ENCODE measurements at regions not wholly inside any gene's neighbourhood (a gene's known extent, or its start where the extent isn't known, plus 50 kb on each side); places are given as distances from the start of the nearest gene placed in this dataset.
"Not testable (repeated sequence)": the region's sequence is repeated elsewhere in the genome, so short reads cannot be mapped to it uniquely, and the experiment has no call there.

GRCh38 chr16:52696126-52696525, 149.2 kb upstream of the TOX3 start:
- POLR2A ChIA-PET (ENCODE audit: partially characterized antibody): no interaction called here

DNA sequence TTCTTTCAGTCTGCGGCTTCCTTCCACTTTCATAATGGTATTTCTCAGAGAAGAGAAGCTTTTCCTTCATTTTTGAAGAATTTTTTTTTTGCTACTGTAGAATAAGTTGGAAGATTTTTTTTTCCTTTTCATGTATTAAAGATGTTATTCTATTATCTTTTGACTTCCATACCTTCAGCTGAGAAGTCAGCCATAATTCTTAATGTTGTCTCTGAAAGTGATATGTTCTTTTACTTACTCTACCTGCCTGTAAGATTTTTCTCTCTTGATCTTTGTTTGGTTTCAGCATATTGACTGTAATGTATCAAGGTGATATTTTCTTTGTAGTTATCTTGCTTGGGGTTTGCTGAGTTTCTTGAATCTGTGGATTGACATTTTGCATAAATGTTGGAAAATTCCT, 143.5 kb upstream of the TOX3 start:
- peaks cover 0 to 31% (median 22%) of the 10 kb centered on the region in 8 donors for H3K9me3 Mint-ChIP-seq

More at GRCh38 chr16:52696126-52696525, 149.2 kb upstream of the TOX3 start:
- no peaks in the 10 kb centered on the region for H3K36me3 ChIP-seq (ENCODE audit: insufficient read depth, low read length)
- H3K4me3 ChIP-seq (ENCODE audit: low read length in 2 of 2): no peak overlapping the region
- CTCF ChIA-PET (ENCODE audit: partially characterized antibody): interaction anchor here (1.0 kb wide), 1 partner anchor 8 kb away, joined by 5 read pairs; no protein-coding TSS in a partner anchor
- no peak overlapping the region for H3K27ac ChIP-seq (ENCODE audit: low read depth, low read length)
- H3K9me3 ChIP-seq (ENCODE audit: control insufficient read depth in 1 of 2, low read length in 2 of 2): no peaks in the 10 kb centered on the region
- Mint-ChIP-seq H3K36me3 (no peaks in the 10 kb centered on the region), H3K27me3 (peaks cover 0 to 1% of the 10 kb centered on the region in 2 donors), H3K9me3 (peaks cover 0 to 23% (median 18%) of the 10 kb centered on the region in 8 donors), H3K4me3 (no peak overlapping the region), H3K27ac (no peak overlapping the region), H3K4me1 (no peaks in the 10 kb centered on the region)
- no peaks in the 10 kb centered on the region for H3K27me3 ChIP-seq (ENCODE audit: insufficient read depth, low read length)
- DNase-seq: no peak
- intact Hi-C loops (cut with micrococcal nuclease): no loop called here
- no peaks in the 10 kb centered on the region for H3K4me1 ChIP-seq (ENCODE audit: insufficient read depth, low read length)

DNA sequence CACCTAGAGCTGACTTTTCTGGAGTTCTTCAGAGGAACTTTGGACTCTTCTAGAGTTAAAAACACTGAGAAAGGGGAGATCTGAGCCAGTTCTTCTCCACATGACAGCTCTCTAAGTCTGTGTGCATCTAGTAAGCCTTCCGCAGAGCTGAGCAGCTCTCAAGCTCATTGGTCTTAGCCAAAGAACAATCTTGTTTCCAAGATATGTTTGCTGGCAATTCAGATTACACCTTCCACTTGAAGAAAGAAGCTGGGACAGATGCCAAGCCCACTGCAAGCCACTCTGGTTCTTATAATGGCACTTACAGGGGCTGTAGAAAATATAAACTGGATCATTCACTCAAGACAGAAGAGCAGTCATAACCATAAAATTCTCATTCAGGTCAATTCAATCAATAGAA, 134.1 kb upstream of the TOX3 start:
- POLR2A ChIA-PET (ENCODE audit: partially characterized antibody): no interaction called here
- no peak overlapping the region for H3K27ac ChIP-seq (ENCODE audit: low read depth, low read length)
- H3K36me3 ChIP-seq (ENCODE audit: insufficient read depth, low read length): no peaks in the 10 kb centered on the region
- DNase-seq: no peak
- intact Hi-C loops (cut with micrococcal nuclease): no loop called here
- H3K27me3 ChIP-seq (ENCODE audit: insufficient read depth, low read length): no peaks in the 10 kb centered on the region
- Mint-ChIP-seq H3K27ac (no peak overlapping the region), H3K36me3 (no peaks in the 10 kb centered on the region), H3K4me3 (no peak overlapping the region), H3K4me1 (no peaks in the 10 kb centered on the region), H3K9me3 (peaks cover 0 to 17% (median 4%) of the 10 kb centered on the region in 8 donors), H3K27me3 (no peaks in the 10 kb centered on the region)
- H3K4me3 ChIP-seq (ENCODE audit: low read length in 2 of 2): no peak overlapping the region
- no peaks in the 10 kb centered on the region for H3K9me3 ChIP-seq (ENCODE audit: control insufficient read depth in 1 of 2, low read length in 2 of 2)
- H3K4me1 ChIP-seq (ENCODE audit: insufficient read depth, low read length): no peaks in the 10 kb centered on the region
- CTCF ChIA-PET (ENCODE audit: partially characterized antibody): interaction anchor here (1.0 kb wide), 1 partner anchor 29 kb away, joined by 3 read pairs; no protein-coding TSS in a partner anchor

More for the DNA sequence above, 143.5 kb upstream of the TOX3 start:
- no peak for DNase-seq
- Histone ChIP-seq H3K9me3 (ENCODE audit: control insufficient read depth in 1 of 2, low read length in 2 of 2) (no peaks in the 10 kb centered on the region), H3K4me1 (ENCODE audit: insufficient read depth, low read length) (no peaks in the 10 kb centered on the region), H3K27me3 (ENCODE audit: insufficient read depth, low read length) (no peaks in the 10 kb centered on the region), H3K4me3 (ENCODE audit: low read length in 2 of 2) (no peak overlapping the region), H3K36me3 (ENCODE audit: insufficient read depth, low read length) (no peaks in the 10 kb centered on the region), H3K27ac (ENCODE audit: low read depth, low read length) (no peak overlapping the region)
- Mint-ChIP-seq H3K27me3 (no peaks in the 10 kb centered on the region), H3K4me1 (no peaks in the 10 kb centered on the region), H3K27ac (no peak overlapping the region), H3K36me3 (no peaks in the 10 kb centered on the region), H3K4me3 (no peak overlapping the region)
- CTCF ChIA-PET (ENCODE audit: partially characterized antibody): no interaction called here
- intact Hi-C loops (cut with micrococcal nuclease): no loop called here
- POLR2A ChIA-PET (ENCODE audit: partially characterized antibody): no interaction called here

- Mint-ChIP-seq H3K27ac (no peak overlapping the region), H3K4me3 (no peak overlapping the region)
- intact Hi-C loops (cut with micrococcal nuclease): no loop called here
Measured at GRCh38 chr16:52677501-52677900, 130.6 kb upstream of the TOX3 start.

GRCh38 chr16:52676959-52677358, 130.0 kb upstream of the TOX3 start:
- no peaks in the 10 kb centered on the region for H3K9me3 ChIP-seq (ENCODE audit: control insufficient read depth in 1 of 2, low read length in 2 of 2)
- no peak overlapping the region for H3K4me3 ChIP-seq (ENCODE audit: low read length in 2 of 2)
- H3K27me3 Mint-ChIP-seq: no peaks in the 10 kb centered on the region
- ChIA-PET CTCF (ENCODE audit: partially characterized antibody) (no interaction called here), POLR2A (ENCODE audit: partially characterized antibody) (no interaction called here)
- H3K27ac Mint-ChIP-seq: no peak overlapping the region
- no peak for DNase-seq
- intact Hi-C loops (cut with micrococcal nuclease): no loop called here
- no peak overlapping the region for H3K4me3 Mint-ChIP-seq
- no peaks in the 10 kb centered on the region for H3K4me1 ChIP-seq (ENCODE audit: insufficient read depth, low read length)
- no peaks in the 10 kb centered on the region for H3K4me1 Mint-ChIP-seq
- H3K9me3 Mint-ChIP-seq: peaks cover 0 to 10% (median 5%) of the 10 kb centered on the region in 8 donors
- no peaks in the 10 kb centered on the region for H3K27me3 ChIP-seq (ENCODE audit: insufficient read depth, low read length)
- no peak overlapping the region for H3K27ac ChIP-seq (ENCODE audit: low read depth, low read length)
- H3K36me3 Mint-ChIP-seq: no peaks in the 10 kb centered on the region
- H3K36me3 ChIP-seq (ENCODE audit: insufficient read depth, low read length): no peaks in the 10 kb centered on the region

More at GRCh38 chr16:52677501-52677900, 130.6 kb upstream of the TOX3 start:
- Mint-ChIP-seq H3K9me3 (peaks cover 0 to 10% (median 5%) of the 10 kb centered on the region in 8 donors), H3K36me3 (no peaks in the 10 kb centered on the region), H3K27me3 (no peaks in the 10 kb centered on the region), H3K4me1 (no peaks in the 10 kb centered on the region)
- Histone ChIP-seq H3K27me3 (ENCODE audit: insufficient read depth, low read length) (no peaks in the 10 kb centered on the region), H3K4me3 (ENCODE audit: low read length in 2 of 2) (no peak overlapping the region), H3K9me3 (ENCODE audit: control insufficient read depth in 1 of 2, low read length in 2 of 2) (no peaks in the 10 kb centered on the region), H3K27ac (ENCODE audit: low read depth, low read length) (no peak overlapping the region), H3K4me1 (ENCODE audit: insufficient read depth, low read length) (no peaks in the 10 kb centered on the region), H3K36me3 (ENCODE audit: insufficient read depth, low read length) (no peaks in the 10 kb centered on the region)
- ChIA-PET CTCF (ENCODE audit: partially characterized antibody) (no interaction called here), POLR2A (ENCODE audit: partially characterized antibody) (no interaction called here)
- no peak for DNase-seq

GRCh38 chr16:52671590-52671989, 124.6 kb upstream of the TOX3 start:
- intact Hi-C loops (cut with micrococcal nuclease): no loop called here
- POLR2A ChIA-PET (ENCODE audit: partially characterized antibody): no interaction called here
- no peak overlapping the region for H3K4me3 Mint-ChIP-seq

GRCh38 chr16:52657924-52658323, 111.0 kb upstream of the TOX3 start:
- H3K4me3 ChIP-seq (ENCODE audit: low read length in 2 of 2): no peak overlapping the region
- peaks cover 5 to 36% (median 17%) of the 10 kb centered on the region in 8 donors for H3K9me3 Mint-ChIP-seq
- POLR2A ChIA-PET (ENCODE audit: partially characterized antibody): no interaction called here
- H3K27ac ChIP-seq (ENCODE audit: low read depth, low read length): no peak overlapping the region
- no peaks in the 10 kb centered on the region for H3K9me3 ChIP-seq (ENCODE audit: control insufficient read depth in 1 of 2, low read length in 2 of 2)
- H3K36me3 Mint-ChIP-seq: peaks cover 1 to 3% of the 10 kb centered on the region in 2 donors
- no peaks in the 10 kb centered on the region for H3K36me3 ChIP-seq (ENCODE audit: insufficient read depth, low read length)
- no peaks in the 10 kb centered on the region for H3K27me3 Mint-ChIP-seq
- CTCF ChIA-PET (ENCODE audit: partially characterized antibody): no interaction called here
- no peaks in the 10 kb centered on the region for H3K4me1 Mint-ChIP-seq
- no peak overlapping the region for H3K4me3 Mint-ChIP-seq
- no peak overlapping the region for H3K27ac Mint-ChIP-seq
- H3K27me3 ChIP-seq (ENCODE audit: insufficient read depth, low read length): no peaks in the 10 kb centered on the region
- intact Hi-C loops (cut with micrococcal nuclease): no loop called here
- no peak for DNase-seq
- no peaks in the 10 kb centered on the region for H3K4me1 ChIP-seq (ENCODE audit: insufficient read depth, low read length)

More at GRCh38 chr16:52671590-52671989, 124.6 kb upstream of the TOX3 start:
- Histone ChIP-seq H3K4me3 (ENCODE audit: low read length in 2 of 2) (no peak overlapping the region), H3K27me3 (ENCODE audit: insufficient read depth, low read length) (no peaks in the 10 kb centered on the region), H3K36me3 (ENCODE audit: insufficient read depth, low read length) (no peaks in the 10 kb centered on the region), H3K9me3 (ENCODE audit: control insufficient read depth in 1 of 2, low read length in 2 of 2) (no peaks in the 10 kb centered on the region), H3K27ac (ENCODE audit: low read depth, low read length) (no peak overlapping the region), H3K4me1 (ENCODE audit: insufficient read depth, low read length) (no peaks in the 10 kb centered on the region)
- Mint-ChIP-seq H3K36me3 (no peaks in the 10 kb centered on the region), H3K4me1 (no peaks in the 10 kb centered on the region), H3K9me3 (peaks cover 0 to 10% (median 5%) of the 10 kb centered on the region in 8 donors), H3K27me3 (no peaks in the 10 kb centered on the region), H3K27ac (no peak overlapping the region)
- CTCF ChIA-PET (ENCODE audit: partially characterized antibody): no interaction called here
- DNase-seq: no peak

GRCh38 chr16:52655916-52656315, 109.0 kb upstream of the TOX3 start:
- H3K27me3 Mint-ChIP-seq; H3K4me3 ChIP-seq (ENCODE audit: low read length in 2 of 2); CTCF ChIA-PET (ENCODE audit: partially characterized antibody); H3K27ac ChIP-seq (ENCODE audit: low read depth, low read length); DNase-seq; H3K27me3 ChIP-seq (ENCODE audit: insufficient read depth, low read length); H3K36me3 Mint-ChIP-seq; POLR2A ChIA-PET (ENCODE audit: partially characterized antibody); H3K4me3 Mint-ChIP-seq; H3K27ac Mint-ChIP-seq; H3K4me1 ChIP-seq (ENCODE audit: insufficient read depth, low read length); intact Hi-C loops (cut with micrococcal nuclease); H3K4me1 Mint-ChIP-seq; H3K9me3 ChIP-seq (ENCODE audit: control insufficient read depth in 1 of 2, low read length in 2 of 2); H3K36me3 ChIP-seq (ENCODE audit: insufficient read depth, low read length): not testable (repeated sequence)
- H3K9me3 Mint-ChIP-seq: peaks cover 5 to 32% (median 17%) of the 10 kb centered on the region in 8 donors
